Activated CD8-positive, alpha-beta memory T cell treated with anti-CD3 and anti-CD28 coated beads for 36 hours (primary cell): ENCODE measurements at regions not wholly inside any gene's neighbourhood (a gene's known extent, or its start where the extent isn't known, plus 50 kb on each side); places are given as distances from the start of the nearest gene placed in this dataset.
"Not testable (repeated sequence)": the region's sequence is repeated elsewhere in the genome, so short reads cannot be mapped to it uniquely, and the experiment has no call there.

Experiments
- CTCF ChIA-PET: fragments of 350-600 bp; sonication (Branson Sonifier 250); formaldehyde crosslinking; loops from one replicate; lab custom pipeline; 2021; ENCODE audit warnings: antibody characterized with exemption; lab: Charles Lee
- POLR2A ChIA-PET: fragments of 350-600 bp; sonication (Branson Sonifier 250); formaldehyde crosslinking; loops from one replicate; lab custom pipeline; 2021; ENCODE audit warnings: antibody characterized with exemption; lab: Charles Lee

DNA sequence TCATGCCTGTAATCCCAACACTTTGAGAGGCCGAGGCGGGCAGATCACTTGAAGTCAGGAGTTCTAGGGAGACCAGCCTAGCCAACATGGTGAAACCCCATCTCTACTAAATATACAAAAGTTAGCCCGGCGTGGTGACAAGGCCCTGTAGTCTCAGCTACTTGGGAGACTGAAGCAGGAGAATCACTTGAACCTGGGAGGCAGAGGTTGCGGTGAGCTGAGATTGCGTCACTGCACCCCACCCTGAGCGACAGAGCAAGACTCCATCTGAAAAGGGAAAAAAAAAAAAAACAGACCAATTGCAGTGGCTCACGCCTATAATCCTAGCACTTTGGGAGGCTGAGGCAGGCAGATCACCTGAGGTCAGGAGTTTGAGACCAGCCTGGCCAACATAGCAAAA, 90.4 kb downstream of the TEX51 start:
- POLR2A ChIA-PET, result not testable (repeated sequence)

GRCh38 chr2:126990200-126990599, 91.5 kb downstream of the TEX51 start:
- CTCF ChIA-PET, result no interaction called here

More for the DNA sequence above, 90.4 kb downstream of the TEX51 start:
- CTCF ChIA-PET, result not testable (repeated sequence)

GRCh38 chr2:126990605-126991532, 92.2 kb downstream of the TEX51 start:
- POLR2A ChIA-PET, result no interaction called here

More at GRCh38 chr2:126990200-126990599, 91.5 kb downstream of the TEX51 start:
- POLR2A ChIA-PET, result no interaction called here

GRCh38 chr2:126994340-126994777, 95.7 kb downstream of the TEX51 start:
- CTCF ChIA-PET, result no interaction called here
- POLR2A ChIA-PET, result no interaction called here

More at GRCh38 chr2:126990605-126991532, 92.2 kb downstream of the TEX51 start:
- CTCF ChIA-PET, result no interaction called here

DNA sequence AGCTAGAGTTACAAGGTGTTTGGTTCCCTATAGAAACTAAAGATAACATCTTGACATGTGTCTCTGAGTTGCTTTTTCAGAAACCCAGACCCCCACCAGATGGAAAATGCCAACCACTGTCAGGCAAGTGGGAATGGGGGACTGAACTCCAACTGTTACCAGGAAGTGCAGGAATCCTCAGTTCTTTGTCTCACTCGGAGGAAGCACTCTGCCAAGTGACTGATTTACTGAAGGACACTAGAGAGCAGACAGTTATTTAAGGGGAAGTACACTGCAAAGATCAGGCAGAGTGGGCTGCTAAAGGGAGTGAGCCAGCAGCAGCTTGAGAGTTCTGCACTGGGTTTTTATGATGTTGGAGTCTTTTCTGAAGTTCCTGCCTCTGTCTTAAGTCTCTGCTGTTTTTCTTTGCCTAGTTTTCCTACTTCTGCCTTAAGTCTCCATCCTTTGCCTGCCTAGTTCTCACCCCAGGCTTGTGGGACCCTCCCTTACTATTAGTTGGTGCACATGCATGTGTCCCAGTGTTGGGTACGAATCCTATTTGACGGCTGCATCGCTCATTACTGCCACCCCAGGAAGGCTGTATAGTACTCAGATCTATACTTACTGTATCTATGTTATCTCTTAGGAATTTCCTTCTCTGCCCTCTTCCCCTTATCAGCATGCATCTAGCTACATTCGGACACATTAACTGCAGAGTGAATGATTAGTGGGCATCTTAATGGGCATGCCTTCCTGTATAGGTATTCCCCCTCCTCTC, 97.1 kb downstream of the TEX51 start:
- ChIA-PET CTCF (interaction anchor here (0.6 kb wide), 1 partner anchor 45 kb away, joined by 4 read pairs; no protein-coding TSS in a partner anchor), POLR2A (no interaction called here)

GRCh38 chr2:126996378-126996699, 97.6 kb downstream of the TEX51 start:
- ChIA-PET CTCF (no interaction called here), POLR2A (no interaction called here)
